HCT116 (cell line): ENCODE measurements at regions not wholly inside any gene's neighbourhood (a gene's known extent, or its start where the extent isn't known, plus 50 kb on each side); places are given as distances from the start of the nearest gene placed in this dataset.
"Not testable (repeated sequence)": the region's sequence is repeated elsewhere in the genome, so short reads cannot be mapped to it uniquely, and the experiment has no call there.

ENCODE experiments used
- ATAC-seq: fragments of 200-7000 bp; cut with Tn5 transposase; 2 replicates; pipeline ENCODE4 v1.9.1; 2020; ENCODE audit warnings: mild to moderate bottlenecking, moderate library complexity
- BruUV-seq: library from RNA; stranded (reverse); fragments of 400-500 nt; replicated peaks from 2 replicates; lab custom pipeline; 2021; lab: Mats Ljungman, UMichigan
- CTCF ChIA-PET: fragments of 300-600 bp; sonication (Branson Sonifier 250); formaldehyde crosslinking; loops from one replicate; lab custom pipeline; 2021; ENCODE audit warnings: antibody characterized with exemption; lab: Charles Lee
- POLR2A ChIA-PET: fragments of 300-600, 350-600 bp; sonication (Branson Sonifier 250); formaldehyde crosslinking; loops from one replicate; lab custom pipeline; 2021; ENCODE audit warnings: antibody characterized with exemption; lab: Charles Lee
- RAD21 ChIA-PET, 2 experiments: fragments of 300-600 bp; sonication (Branson Sonifier 250); formaldehyde crosslinking; loops; one replicate each; lab custom pipeline; 2023; ENCODE audit warnings: low total read pairs in 2 of 2; ENCODE audit not compliant: uncharacterized antibody in 2 of 2, unreplicated experiment in 2 of 2, low non-redundant PET in 1 of 2; lab: Charles Lee
- DNase-seq: peaks from one replicate; pipeline ENCODE4 v3.0.0-alpha.2; 2010; ENCODE audit warnings: low read depth, low spot score
- H2AFZ ChIP-seq: fragments of 200-600 bp; shearing (Covaris generic), sonication (generic); 2 replicates; pipeline ENCODE4 v1.6.1; 2017; ENCODE audit warnings: low read depth, mixed run types, mixed read lengths, antibody characterized with exemption, low read length; ENCODE audit not compliant: poor library complexity, severe bottlenecking
- H3K27ac ChIP-seq: 2 replicates; pipeline ENCODE4 v1.5.1; 2012; ENCODE audit warnings: low read depth, low read length
- H3K27me3 ChIP-seq: fragments of 200-600 bp; sonication (generic); 2 replicates; pipeline ENCODE4 v1.6.1; 2016; ENCODE audit warnings: mixed run types, low read length, mixed read lengths; ENCODE audit not compliant: insufficient read depth
- H3K36me3 ChIP-seq, 2 experiments: fragments of 200-500 bp in 1 of 2; fragments of 200-600 bp in 1 of 2; sonication (Bioruptor generic) in 1 of 2; sonication (generic) in 1 of 2; 2 replicates each; pipeline versions ENCODE4 v1.5.1 to v1.6.1; 2014 to 2016; ENCODE audit warnings: low read length in 2 of 2, inconsistent platforms in 1 of 2, mixed read lengths in 1 of 2, mixed run types in 1 of 2; ENCODE audit not compliant: insufficient read depth in 2 of 2, control insufficient read depth in 1 of 2
- H3K4me1 ChIP-seq, 2 experiments: fragments of 200-600 bp in 1 of 2; sonication (generic) in 1 of 2; 2 replicates each; pipeline versions ENCODE4 v1.5.1 to v1.6.1; 2012 to 2017; ENCODE audit warnings: low read length in 2 of 2, inconsistent platforms in 1 of 2, mild to moderate bottlenecking in 1 of 2, mixed read lengths in 1 of 2, mixed run types in 1 of 2, moderate library complexity in 1 of 2; ENCODE audit not compliant: insufficient read depth in 2 of 2, control insufficient read depth in 1 of 2
- H3K4me2 ChIP-seq: fragments of 200-600 bp; sonication (generic); 2 replicates; pipeline ENCODE4 v1.6.1; 2017; ENCODE audit warnings: mixed run types, low read length, mixed read lengths
- H3K4me3 ChIP-seq, 2 experiments: fragments of 200-600 bp in 1 of 2; sonication (generic) in 1 of 2; replicated peaks in 1 of 2; 2 replicates each; pipeline ENCODE4 v1.5.1; 2011 to 2016; ENCODE audit warnings: low read length in 2 of 2, control low read depth in 1 of 2, low read depth in 1 of 2, mild to moderate bottlenecking in 1 of 2, mixed read lengths in 1 of 2, mixed run types in 1 of 2
- H3K79me2 ChIP-seq: fragments of 200-600 bp; sonication (generic); 2 replicates; pipeline ENCODE4 v1.6.1; 2017; ENCODE audit warnings: mild to moderate bottlenecking, mixed run types, low read length, moderate library complexity, mixed read lengths; ENCODE audit not compliant: insufficient read depth
- H3K9ac ChIP-seq: fragments of 200-600 bp; sonication (generic); 2 replicates; pipeline ENCODE4 v1.6.1; 2016; ENCODE audit warnings: low read length, mixed read lengths
- H3K9me2 ChIP-seq: fragments of 200-600 bp; sonication (generic), shearing (Covaris generic); 2 replicates; pipeline ENCODE4 v1.6.1; 2017; ENCODE audit warnings: mixed run types, mild to moderate bottlenecking, moderate library complexity; ENCODE audit not compliant: insufficient read depth
- H3K9me3 ChIP-seq, 2 experiments: fragments of 200-500 bp in 1 of 2; fragments of 200-600 bp in 1 of 2; sonication (Bioruptor generic) in 1 of 2; sonication (generic) in 1 of 2; 2 replicates each; pipeline ENCODE4 v1.6.1; 2014 to 2017; ENCODE audit warnings: low read length in 2 of 2, mixed read lengths in 2 of 2, inconsistent platforms in 1 of 2, low read depth in 1 of 2, mild to moderate bottlenecking in 1 of 2, mixed run types in 1 of 2, moderate library complexity in 1 of 2; ENCODE audit not compliant: control insufficient read depth in 1 of 2, insufficient read depth in 1 of 2
- H4K20me1 ChIP-seq: fragments of 200-600 bp; sonication (generic), shearing (Covaris generic); 2 replicates; pipeline ENCODE4 v1.6.1; 2017; ENCODE audit warnings: mixed run types, mild to moderate bottlenecking, moderate library complexity; ENCODE audit not compliant: insufficient read depth
- ATF3 ChIP-seq: IDR thresholded peaks from 2 replicates; pipeline ENCODE4 v1.6.1; 2012
- CBX3 ChIP-seq: IDR thresholded peaks from 2 replicates; pipeline ENCODE4 v1.6.1; 2012; ENCODE audit warnings: low read depth
- CEBPB ChIP-seq: IDR thresholded peaks from 2 replicates; pipeline ENCODE4 v1.6.1; 2012; ENCODE audit warnings: low read depth
- CTCF ChIP-seq, 3 experiments: fragments of 200-600 bp in 1 of 3; sonication (generic) in 1 of 3; IDR thresholded peaks in 2 of 3; conservative IDR thresholded peaks in 1 of 3; 2 replicates each; pipeline ENCODE4 v1.5.1; 2012 to 2017; ENCODE audit warnings: low read depth in 2 of 3, low read length in 2 of 3, antibody characterized with exemption in 1 of 3, borderline replicate concordance in 1 of 3, control low read depth in 1 of 3, mild to moderate bottlenecking in 1 of 3, mixed read lengths in 1 of 3, mixed run types in 1 of 3, moderate library complexity in 1 of 3; ENCODE audit not compliant: insufficient read depth in 1 of 3
- ELF1 ChIP-seq: IDR thresholded peaks from 2 replicates; pipeline ENCODE4 v1.6.1; 2012; ENCODE audit warnings: low read depth, borderline replicate concordance
- EZH2 ChIP-seq: fragments of 200-600 bp; sonication (generic); IDR thresholded peaks from 2 replicates; pipeline ENCODE4 v1.6.1; 2017; ENCODE audit warnings: antibody characterized with exemption, mixed run types
- EZH2phosphoT487 ChIP-seq: fragments of 200-600 bp; IDR thresholded peaks from 2 replicates; pipeline ENCODE4 v1.6.1; 2018; ENCODE audit warnings: antibody characterized with exemption, borderline replicate concordance
- MAX ChIP-seq: IDR thresholded peaks from 2 replicates; pipeline ENCODE4 v1.6.1; 2012
- RAD21 ChIP-seq: IDR thresholded peaks from 2 replicates; pipeline ENCODE4 v1.6.1; 2012; ENCODE audit warnings: low read depth, mild to moderate bottlenecking
- SP1 ChIP-seq: IDR thresholded peaks from 2 replicates; pipeline ENCODE4 v1.6.1; 2012; ENCODE audit warnings: low read depth
- intact Hi-C: fragments of 100-400 bp; cut with micrococcal nuclease; formaldehyde crosslinking; loops from 2 replicates; pipeline ENCODE4 v1.10.0; 2022

- TF ChIP-seq CTCF (IDR thresholded peaks at IDR 0.05 in 2 of 3, conservative IDR thresholded peaks at IDR 0.05 in 1 of 3; ENCODE audit: borderline replicate concordance in 1 of 3, insufficient read depth in 1 of 3, low read depth in 2 of 3, low read length in 2 of 3), result no peak
Observed at GRCh38 chr21:31420988-31421387, 76.9 kb upstream of the TIAM1 start (continued).

- CTCF ChIA-PET, result no interaction called here
- Histone ChIP-seq H3K9me2 (no peaks in the 10 kb centered on the region), H3K36me3 (no peaks in the 10 kb centered on the region), H3K4me3 (no peak overlapping the region), H4K20me1 (no peaks in the 10 kb centered on the region), H2AFZ (no peak overlapping the region), H3K9ac (no peak overlapping the region), H3K4me1 (no peaks in the 10 kb centered on the region), H3K4me2 (no peak overlapping the region), H3K9me3 (no peaks in the 10 kb centered on the region), H3K27me3 (no peaks in the 10 kb centered on the region), H3K27ac (no peak overlapping the region), H3K79me2 (no peaks in the 10 kb centered on the region)
- DNase-seq (no peak), ATAC-seq (no peak)
- intact Hi-C loops, result no loop called here
- TF ChIP-seq EZH2, result no peak
- no TSS peak for BruUV-seq
- RAD21 ChIA-PET, result no interaction called here
- POLR2A ChIA-PET, result no interaction called here
Observed at GRCh38 chr21:31420354-31420753, 76.3 kb upstream of the TIAM1 start.

GRCh38 chr21:31418377-31419001 is 74.4 kb upstream of the TIAM1 start:
- H2AFZ ChIP-seq, result no peak overlapping the region
- intact Hi-C loops, result no loop called here
- CTCF ChIA-PET, result no interaction called here
- TF ChIP-seq ATF3 (no peak), ELF1 (no peak), EZH2phosphoT487 (no peak), SP1 (no peak), CEBPB (no peak), CBX3 (no peak), RAD21 (no peak), MAX (no peak)
- DNase-seq (no peak), ATAC-seq (no peak)
- no peak overlapping the region for H3K4me3 ChIP-seq
- H4K20me1 ChIP-seq, result no peaks in the 10 kb centered on the region
- no peak overlapping the region for H3K27ac ChIP-seq
- POLR2A ChIA-PET, result interaction anchor here (0.9 kb wide), 1 partner anchor 46 kb away, joined by 3 read pairs; no protein-coding TSS in a partner anchor
- no peaks in the 10 kb centered on the region for H3K27me3 ChIP-seq
- H3K79me2 ChIP-seq, result no peaks in the 10 kb centered on the region
- no TSS peak for BruUV-seq
- no peak overlapping the region for H3K4me2 ChIP-seq
- H3K36me3 ChIP-seq, result no peaks in the 10 kb centered on the region
- RAD21 ChIA-PET, result no interaction called here
- H3K9me2 ChIP-seq, result no peaks in the 10 kb centered on the region
- no peaks in the 10 kb centered on the region for H3K9me3 ChIP-seq
- H3K9ac ChIP-seq, result no peak overlapping the region
- no peaks in the 10 kb centered on the region for H3K4me1 ChIP-seq

- H3K4me2 ChIP-seq, RAD21 ChIA-PET, H2AFZ ChIP-seq, H3K4me3 ChIP-seq, H3K27me3 ChIP-seq, H3K36me3 ChIP-seq, CTCF ChIA-PET, ATAC-seq, H3K79me2 ChIP-seq, H3K27ac ChIP-seq, H3K9ac ChIP-seq, H4K20me1 ChIP-seq, H3K4me1 ChIP-seq, H3K9me3 ChIP-seq, intact Hi-C loops, DNase-seq, H3K9me2 ChIP-seq, POLR2A ChIA-PET, BruUV-seq: not testable (repeated sequence)
Observed at GRCh38 chr21:31417214-31417613, 73.2 kb upstream of the TIAM1 start.
